DND-41 (cell line): ENCODE measurements at regions not wholly inside any gene's neighbourhood (a gene's known extent, or its start where the extent isn't known, plus 50 kb on each side); places are given as distances from the start of the nearest gene placed in this dataset.

Experiments
- ATAC-seq: fragments of 200-7000 bp; cut with Tn5 transposase; 3 replicates; pipeline ENCODE4 v1.9.1; 2021; ENCODE audit warnings: low read depth; ENCODE audit not compliant: insufficient read depth
- DNase-seq: peaks from one replicate; pipeline ENCODE4 v3.0.0-alpha.2; 2020
- H2AFZ ChIP-seq: 2 replicates; pipeline ENCODE4 v1.6.0; 2012; ENCODE audit warnings: low read depth, low read length
- H3K27ac ChIP-seq: 2 replicates; pipeline ENCODE4 v1.5.1; 2012; ENCODE audit warnings: low read length, inconsistent platforms
- H3K27me3 ChIP-seq: fragments of 200-600 bp; sonication (generic); 2 replicates; pipeline ENCODE4 v1.6.0; 2012; ENCODE audit warnings: low read length, mild to moderate bottlenecking, inconsistent platforms; ENCODE audit not compliant: insufficient read depth, poor library complexity
- H3K36me3 ChIP-seq: 2 replicates; pipeline ENCODE4 v1.5.1; 2012; ENCODE audit warnings: low read length, inconsistent platforms; ENCODE audit not compliant: insufficient read depth
- H3K4me1 ChIP-seq: 2 replicates; pipeline ENCODE4 v1.5.1; 2012; ENCODE audit warnings: mild to moderate bottlenecking, low read length; ENCODE audit not compliant: insufficient read depth
- H3K4me2 ChIP-seq: 2 replicates; pipeline ENCODE4 v1.6.0; 2012; ENCODE audit warnings: mild to moderate bottlenecking, moderate library complexity, low read length, inconsistent platforms; ENCODE audit not compliant: insufficient read depth
- H3K4me3 ChIP-seq, 2 experiments: fragments of 200-600 bp in 1 of 2; shearing (Covaris generic) in 1 of 2; 2 replicates each; pipeline ENCODE4 v1.5.1; 2012 to 2016; ENCODE audit warnings: inconsistent platforms in 2 of 2, low read length in 2 of 2, mild to moderate bottlenecking in 2 of 2, low read depth in 1 of 2, moderate library complexity in 1 of 2
- H3K79me2 ChIP-seq: 2 replicates; pipeline ENCODE4 v1.6.0; 2012; ENCODE audit warnings: low read length, inconsistent platforms; ENCODE audit not compliant: insufficient read depth
- H3K9ac ChIP-seq: 2 replicates; pipeline ENCODE4 v1.6.0; 2012; ENCODE audit warnings: low read depth, mild to moderate bottlenecking, inconsistent platforms, low read length, moderate library complexity
- H3K9me3 ChIP-seq: 2 replicates; pipeline ENCODE4 v1.5.1; 2012; ENCODE audit warnings: low read length, moderate library complexity, mild to moderate bottlenecking, inconsistent platforms; ENCODE audit not compliant: insufficient read depth, severe bottlenecking
- H4K20me1 ChIP-seq: 2 replicates; pipeline ENCODE4 v1.6.0; 2012; ENCODE audit warnings: low read length; ENCODE audit not compliant: insufficient read depth
- EZH2 ChIP-seq: IDR thresholded peaks from 3 replicates; pipeline ENCODE4 v1.6.1; 2012; ENCODE audit warnings: borderline replicate concordance, low read depth, mild to moderate bottlenecking, moderate library complexity, low read length, inconsistent platforms; ENCODE audit not compliant: severe bottlenecking
- TF ChIP-seq, protein P1 (sequence below): IDR thresholded peaks from 2 replicates; pipeline ENCODE4 v1.5.1; 2012; ENCODE audit warnings: borderline replicate concordance, low read length, moderate library complexity, mild to moderate bottlenecking; ENCODE audit not compliant: poor library complexity, severe bottlenecking; ENCODE audit errors: extremely low read depth

DNA sequence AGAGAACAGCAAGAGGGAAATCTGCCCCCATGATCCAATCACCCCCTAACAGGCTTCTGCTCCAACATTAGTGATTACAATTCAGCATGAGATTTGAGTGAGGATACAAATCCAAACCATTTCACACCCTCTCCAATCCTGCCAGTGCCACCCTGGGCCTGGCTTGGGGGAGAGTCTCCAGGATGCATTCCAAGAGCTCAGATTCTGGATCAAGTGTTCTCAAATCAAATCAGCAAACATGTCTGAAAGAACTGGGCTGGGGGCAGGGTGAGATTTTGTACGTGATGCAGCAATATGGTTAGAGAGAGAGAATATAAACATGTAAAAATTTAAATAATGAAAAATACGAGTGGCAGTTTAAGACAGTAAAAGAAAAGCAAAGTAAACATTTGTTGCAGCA lies 2100.9 kb upstream of the CELF4 start:
- no peak for TF ChIP-seq EZH2
- TF ChIP-seq, protein P1, sequence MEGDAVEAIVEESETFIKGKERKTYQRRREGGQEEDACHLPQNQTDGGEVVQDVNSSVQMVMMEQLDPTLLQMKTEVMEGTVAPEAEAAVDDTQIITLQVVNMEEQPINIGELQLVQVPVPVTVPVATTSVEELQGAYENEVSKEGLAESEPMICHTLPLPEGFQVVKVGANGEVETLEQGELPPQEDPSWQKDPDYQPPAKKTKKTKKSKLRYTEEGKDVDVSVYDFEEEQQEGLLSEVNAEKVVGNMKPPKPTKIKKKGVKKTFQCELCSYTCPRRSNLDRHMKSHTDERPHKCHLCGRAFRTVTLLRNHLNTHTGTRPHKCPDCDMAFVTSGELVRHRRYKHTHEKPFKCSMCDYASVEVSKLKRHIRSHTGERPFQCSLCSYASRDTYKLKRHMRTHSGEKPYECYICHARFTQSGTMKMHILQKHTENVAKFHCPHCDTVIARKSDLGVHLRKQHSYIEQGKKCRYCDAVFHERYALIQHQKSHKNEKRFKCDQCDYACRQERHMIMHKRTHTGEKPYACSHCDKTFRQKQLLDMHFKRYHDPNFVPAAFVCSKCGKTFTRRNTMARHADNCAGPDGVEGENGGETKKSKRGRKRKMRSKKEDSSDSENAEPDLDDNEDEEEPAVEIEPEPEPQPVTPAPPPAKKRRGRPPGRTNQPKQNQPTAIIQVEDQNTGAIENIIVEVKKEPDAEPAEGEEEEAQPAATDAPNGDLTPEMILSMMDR, result no peak
- no peak overlapping the region for H3K4me3 ChIP-seq
- ATAC-seq (no peak), DNase-seq (no peak)
- H2AFZ ChIP-seq, result no peak overlapping the region
- no peaks in the 10 kb centered on the region for H4K20me1 ChIP-seq
- H3K9ac ChIP-seq, result no peak overlapping the region
- no peaks in the 10 kb centered on the region for H3K79me2 ChIP-seq
- no peaks in the 10 kb centered on the region for H3K36me3 ChIP-seq
- H3K27me3 ChIP-seq, result no peaks in the 10 kb centered on the region
- no peak overlapping the region for H3K4me2 ChIP-seq
- no peaks in the 10 kb centered on the region for H3K9me3 ChIP-seq
- H3K27ac ChIP-seq, result no peak overlapping the region
- H3K4me1 ChIP-seq, result no peaks in the 10 kb centered on the region

DNA sequence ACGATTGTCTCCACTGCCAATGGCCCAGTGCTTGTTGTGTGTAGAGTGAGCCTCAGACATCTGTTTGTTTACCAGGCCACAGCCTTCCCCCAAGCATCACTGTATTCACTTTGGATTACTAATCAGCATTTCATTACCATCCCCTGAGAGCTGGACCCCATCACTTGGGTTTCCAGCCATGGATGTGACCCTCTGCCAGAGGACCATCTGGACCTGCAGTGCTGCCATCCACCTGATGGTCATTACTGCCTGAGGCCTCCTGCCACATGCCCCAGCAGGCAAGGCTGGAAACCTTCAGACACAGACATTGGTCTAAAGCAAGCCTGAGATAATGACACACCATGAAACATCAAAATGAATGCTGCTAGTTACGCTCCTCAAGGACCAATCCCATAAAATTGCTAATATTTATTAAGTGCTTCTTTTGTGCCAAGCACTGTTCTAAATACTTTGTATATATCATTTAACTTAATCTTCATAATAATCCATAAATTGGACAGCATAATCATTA lies 2096.3 kb upstream of the CELF4 start:
- H3K79me2 ChIP-seq, result no peaks in the 10 kb centered on the region
- no peaks in the 10 kb centered on the region for H3K27me3 ChIP-seq
- no peak overlapping the region for H3K27ac ChIP-seq
- no peaks in the 10 kb centered on the region for H3K4me1 ChIP-seq
- no peak overlapping the region for H2AFZ ChIP-seq
- no peaks in the 10 kb centered on the region for H3K36me3 ChIP-seq
- no peak overlapping the region for H3K4me2 ChIP-seq
- H4K20me1 ChIP-seq, result no peaks in the 10 kb centered on the region
- TF ChIP-seq, protein P1, result no peak
- TF ChIP-seq EZH2, result no peak
- no peak overlapping the region for H3K9ac ChIP-seq
- no peak for DNase-seq
- H3K9me3 ChIP-seq, result peaks cover 3% of the 10 kb centered on the region
- no peak overlapping the region for H3K4me3 ChIP-seq
- ATAC-seq, result no peak

DNA sequence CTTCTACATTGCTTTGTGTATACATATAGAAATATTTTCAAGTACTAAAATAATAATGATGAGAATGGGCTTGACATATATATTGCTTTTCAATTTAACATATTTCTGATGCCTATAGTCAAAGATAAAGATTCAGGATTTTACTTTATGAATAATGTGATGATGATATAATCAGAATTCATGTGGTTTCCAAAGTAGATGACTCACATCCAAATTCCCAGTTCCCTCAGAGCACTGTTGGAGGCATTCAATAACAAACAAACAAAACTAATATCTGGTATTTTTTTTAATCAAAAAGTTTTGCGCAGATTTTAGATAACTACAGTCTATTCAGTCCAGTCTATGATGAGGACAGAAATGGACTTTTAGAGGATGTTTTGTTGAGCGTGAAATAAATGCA lies 2094.5 kb upstream of the CELF4 start:
- Histone ChIP-seq H3K27me3 (no peaks in the 10 kb centered on the region), H3K4me1 (no peaks in the 10 kb centered on the region), H3K36me3 (no peaks in the 10 kb centered on the region), H2AFZ (no peak overlapping the region), H4K20me1 (no peaks in the 10 kb centered on the region), H3K9ac (no peak overlapping the region), H3K4me2 (no peak overlapping the region), H3K4me3 (no peak overlapping the region), H3K9me3 (peaks cover 3% of the 10 kb centered on the region), H3K79me2 (no peaks in the 10 kb centered on the region), H3K27ac (no peak overlapping the region)
- TF ChIP-seq EZH2, result no peak
- TF ChIP-seq, protein P1, result no peak
- ATAC-seq (no peak), DNase-seq (no peak)

DNA sequence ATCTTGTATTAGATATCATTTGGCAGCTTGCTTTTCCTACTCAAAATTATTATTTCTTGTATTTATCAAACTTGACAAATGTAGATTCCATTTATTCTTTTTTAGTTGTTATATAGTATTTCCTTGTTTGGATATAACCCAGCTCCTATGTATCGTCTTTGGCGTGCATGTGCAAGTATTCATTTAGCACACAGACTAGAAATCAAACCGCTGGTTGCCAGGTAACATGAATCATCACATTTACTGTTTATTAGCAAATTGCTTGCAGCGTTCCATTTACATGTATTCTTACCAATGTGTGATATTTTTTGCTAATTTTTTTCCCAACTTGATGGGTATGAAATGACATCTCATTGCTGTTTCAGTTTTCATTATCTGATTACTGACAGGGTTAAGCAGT lies 2089.7 kb upstream of the CELF4 start:
- ATAC-seq (no peak), DNase-seq (no peak)
- H3K4me2 ChIP-seq, result no peak overlapping the region
- H3K79me2 ChIP-seq, result no peaks in the 10 kb centered on the region
- no peaks in the 10 kb centered on the region for H4K20me1 ChIP-seq
- TF ChIP-seq EZH2, result no peak
- TF ChIP-seq, protein P1, result no peak
- H3K4me1 ChIP-seq, result no peaks in the 10 kb centered on the region
- H3K36me3 ChIP-seq, result no peaks in the 10 kb centered on the region
- H2AFZ ChIP-seq, result no peak overlapping the region
- H3K27me3 ChIP-seq, result no peaks in the 10 kb centered on the region
- H3K4me3 ChIP-seq, result no peak overlapping the region
- no peak overlapping the region for H3K9ac ChIP-seq
- H3K9me3 ChIP-seq, result peaks cover 3% of the 10 kb centered on the region
- no peak overlapping the region for H3K27ac ChIP-seq
